Lower leg skin (tissue), 3 donors: ENCODE measurements at regions not wholly inside any gene's neighbourhood (a gene's known extent, or its start where the extent isn't known, plus 50 kb on each side); places are given as distances from the start of the nearest gene placed in this dataset.

Source experiments
- POLR2A ChIP-seq, 2 donors: fragments of 450-650 bp; IDR thresholded peaks; one replicate each; pipeline ENCODE4 v1.6.1; 2016 to 2017; ENCODE audit warnings: antibody characterized with exemption in 2 of 2, mild to moderate bottlenecking in 1 of 2, moderate library complexity in 1 of 2
- TF ChIP-seq, protein P1 (sequence below), 3 donors: fragments of 450-650 bp; IDR thresholded peaks; one replicate each; pipeline ENCODE4 v1.5.1; 2016; ENCODE audit warnings: antibody characterized with exemption in 3 of 3, mild to moderate bottlenecking in 3 of 3, moderate library complexity in 2 of 3

DNA sequence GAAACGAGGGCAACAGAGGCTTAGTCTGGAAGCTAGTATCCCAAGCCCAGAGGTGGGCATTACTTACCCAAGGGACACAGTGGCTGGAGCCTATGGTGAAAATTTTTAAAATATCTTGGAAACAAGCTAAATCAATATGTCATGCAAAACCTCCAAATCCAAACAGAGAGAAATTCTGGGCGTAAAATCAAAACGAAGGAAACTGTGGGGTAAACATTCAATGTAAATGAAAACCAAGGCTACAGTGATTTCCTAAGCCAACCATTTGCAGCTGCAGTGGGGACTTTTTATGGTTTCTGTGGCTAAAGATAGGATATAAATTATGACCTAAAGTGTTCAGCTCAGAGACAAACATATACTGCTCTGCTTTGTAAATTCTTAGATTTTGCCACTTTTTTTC is 507.7 kb upstream of the DIAPH2 start:
- TF ChIP-seq, protein P1, sequence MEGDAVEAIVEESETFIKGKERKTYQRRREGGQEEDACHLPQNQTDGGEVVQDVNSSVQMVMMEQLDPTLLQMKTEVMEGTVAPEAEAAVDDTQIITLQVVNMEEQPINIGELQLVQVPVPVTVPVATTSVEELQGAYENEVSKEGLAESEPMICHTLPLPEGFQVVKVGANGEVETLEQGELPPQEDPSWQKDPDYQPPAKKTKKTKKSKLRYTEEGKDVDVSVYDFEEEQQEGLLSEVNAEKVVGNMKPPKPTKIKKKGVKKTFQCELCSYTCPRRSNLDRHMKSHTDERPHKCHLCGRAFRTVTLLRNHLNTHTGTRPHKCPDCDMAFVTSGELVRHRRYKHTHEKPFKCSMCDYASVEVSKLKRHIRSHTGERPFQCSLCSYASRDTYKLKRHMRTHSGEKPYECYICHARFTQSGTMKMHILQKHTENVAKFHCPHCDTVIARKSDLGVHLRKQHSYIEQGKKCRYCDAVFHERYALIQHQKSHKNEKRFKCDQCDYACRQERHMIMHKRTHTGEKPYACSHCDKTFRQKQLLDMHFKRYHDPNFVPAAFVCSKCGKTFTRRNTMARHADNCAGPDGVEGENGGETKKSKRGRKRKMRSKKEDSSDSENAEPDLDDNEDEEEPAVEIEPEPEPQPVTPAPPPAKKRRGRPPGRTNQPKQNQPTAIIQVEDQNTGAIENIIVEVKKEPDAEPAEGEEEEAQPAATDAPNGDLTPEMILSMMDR (IDR thresholded peaks at IDR 0.05): no peak
- no peak for TF ChIP-seq POLR2A (IDR thresholded peaks at IDR 0.05)
